Central memory CD8-positive, alpha-beta T cell (primary cell): ENCODE measurements at regions not wholly inside any gene's neighbourhood (a gene's known extent, or its start where the extent isn't known, plus 50 kb on each side); places are given as distances from the start of the nearest gene placed in this dataset.
"Not testable (repeated sequence)": the region's sequence is repeated elsewhere in the genome, so short reads cannot be mapped to it uniquely, and the experiment has no call there.

Source experiments
- ATAC-seq: fragments of 150-1000 bp; cut with Tn5 transposase; replicated peaks from 2 replicates; pipeline ENCODE4 v1.10.0; 2022; ENCODE audit warnings: mild to moderate bottlenecking, moderate FRiP score, moderate number of reproducible peaks; ENCODE audit not compliant: poor library complexity, severe bottlenecking; ENCODE audit errors: extremely low read depth
- DNase-seq, 2 donors: peaks; one replicate each; pipeline ENCODE4 v3.0.0; 2021; ENCODE audit warnings: low spot score in 2 of 2
- H3K27ac Mint-ChIP-seq: one replicate; pipeline ENCODE4 v1.8.0; 2022; ENCODE audit warnings: low read depth, mild to moderate bottlenecking, moderate library complexity, mixed read lengths
- H3K27me3 Mint-ChIP-seq: one replicate; pipeline ENCODE4 v1.8.0; 2022; ENCODE audit warnings: mixed read lengths
- H3K36me3 Mint-ChIP-seq: one replicate; pipeline ENCODE4 v1.8.0; 2022; ENCODE audit warnings: mild to moderate bottlenecking, moderate library complexity, mixed read lengths; ENCODE audit not compliant: insufficient read depth
- H3K4me1 Mint-ChIP-seq: one replicate; pipeline ENCODE4 v1.8.0; 2022; ENCODE audit warnings: mixed read lengths
- H3K4me3 Mint-ChIP-seq: one replicate; pipeline ENCODE4 v1.8.0; 2022; ENCODE audit warnings: mild to moderate bottlenecking, moderate library complexity, mixed read lengths
- H3K9me3 Mint-ChIP-seq: one replicate; pipeline ENCODE4 v1.8.0; 2022; ENCODE audit warnings: mixed read lengths

- H3K36me3 Mint-ChIP-seq, H3K4me3 Mint-ChIP-seq, H3K9me3 Mint-ChIP-seq, ATAC-seq, DNase-seq, H3K4me1 Mint-ChIP-seq, H3K27me3 Mint-ChIP-seq, H3K27ac Mint-ChIP-seq: not testable (repeated sequence)
These were observed 1500.6 kb downstream of the FOXD4L5 start for GRCh38 chr9:63784421-63784820.

DNA sequence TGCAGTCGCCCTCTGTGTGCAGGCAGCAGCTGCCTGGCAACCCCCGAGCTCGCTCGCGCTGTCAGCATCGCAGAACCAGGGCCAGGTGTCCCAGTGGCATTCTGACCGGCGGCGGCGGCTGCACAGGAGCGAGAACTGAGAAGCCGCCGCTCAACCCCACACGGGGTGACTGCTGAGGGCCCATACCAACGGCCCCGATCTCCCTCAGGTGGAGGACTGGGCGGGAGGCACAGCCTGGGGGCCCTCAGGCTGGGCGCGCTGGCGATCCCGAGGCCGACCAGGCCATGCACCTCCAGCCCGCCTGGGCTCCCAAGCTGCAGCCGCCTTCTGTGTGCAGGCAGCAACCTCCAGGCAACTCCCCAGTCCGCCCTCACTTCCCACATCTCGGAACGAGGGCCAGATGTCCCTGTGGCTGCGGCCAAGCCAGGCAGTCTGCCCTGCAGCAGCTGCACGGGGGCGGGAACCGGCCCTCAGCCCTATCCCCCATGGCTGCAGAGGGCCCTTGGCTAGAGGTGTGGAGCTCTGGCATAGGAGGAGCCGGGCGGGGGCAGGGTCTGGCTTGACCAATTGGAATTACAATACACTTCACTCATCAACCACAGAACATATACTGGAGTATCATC, 1503.1 kb downstream of the FOXD4L5 start:
- H3K4me1 Mint-ChIP-seq, H3K4me3 Mint-ChIP-seq, H3K9me3 Mint-ChIP-seq, H3K36me3 Mint-ChIP-seq, H3K27me3 Mint-ChIP-seq, ATAC-seq, DNase-seq, H3K27ac Mint-ChIP-seq: not testable (repeated sequence)

DNA sequence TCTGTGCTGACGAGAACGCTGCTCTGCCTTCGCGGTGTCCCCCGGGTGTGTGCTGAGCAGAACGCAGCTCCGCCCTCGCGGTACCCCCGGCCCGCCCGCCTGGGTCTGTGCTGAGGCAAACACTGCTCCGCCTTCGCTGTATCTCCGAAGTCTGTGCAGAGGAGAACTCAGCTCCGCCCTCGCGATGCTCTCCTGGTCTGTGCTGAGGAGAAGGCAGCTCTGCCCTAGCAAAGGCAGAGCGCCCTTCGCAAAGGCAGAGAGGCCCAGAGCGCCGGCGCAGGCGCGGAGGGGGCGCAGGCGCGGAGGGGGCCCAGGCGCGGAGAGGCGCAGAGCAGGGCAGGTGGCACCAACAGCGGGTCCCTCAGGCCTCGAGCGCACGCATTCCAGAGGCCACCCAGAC, 1503.6 kb downstream of the FOXD4L5 start:
- not testable (repeated sequence) for DNase-seq, H3K27me3 Mint-ChIP-seq, H3K27ac Mint-ChIP-seq, H3K9me3 Mint-ChIP-seq, H3K36me3 Mint-ChIP-seq, H3K4me1 Mint-ChIP-seq, H3K4me3 Mint-ChIP-seq
- ATAC-seq, result peak; percentile 97

DNA sequence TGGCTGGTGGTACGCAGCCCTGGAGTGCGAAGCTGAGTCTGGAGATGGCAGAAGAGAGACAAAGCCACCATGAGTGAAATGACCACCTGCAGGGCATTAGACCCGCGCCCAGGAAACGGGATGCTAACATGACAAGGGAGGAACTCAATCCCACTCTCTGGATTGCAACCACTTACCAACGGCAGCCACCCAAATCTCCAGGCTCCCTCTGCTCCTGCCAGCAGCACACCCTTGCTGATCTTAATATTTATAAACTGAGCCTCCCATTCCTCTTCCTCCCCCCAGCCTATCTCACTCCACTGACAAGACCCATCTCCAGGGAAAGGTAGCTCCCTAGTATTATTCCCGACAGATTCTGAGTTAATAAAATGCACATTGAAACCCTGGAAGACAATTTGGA, 1508.8 kb downstream of the FOXD4L5 start:
- not testable (repeated sequence) for H3K27ac Mint-ChIP-seq, H3K4me1 Mint-ChIP-seq, H3K4me3 Mint-ChIP-seq, H3K36me3 Mint-ChIP-seq, DNase-seq, H3K9me3 Mint-ChIP-seq, H3K27me3 Mint-ChIP-seq, ATAC-seq

DNA sequence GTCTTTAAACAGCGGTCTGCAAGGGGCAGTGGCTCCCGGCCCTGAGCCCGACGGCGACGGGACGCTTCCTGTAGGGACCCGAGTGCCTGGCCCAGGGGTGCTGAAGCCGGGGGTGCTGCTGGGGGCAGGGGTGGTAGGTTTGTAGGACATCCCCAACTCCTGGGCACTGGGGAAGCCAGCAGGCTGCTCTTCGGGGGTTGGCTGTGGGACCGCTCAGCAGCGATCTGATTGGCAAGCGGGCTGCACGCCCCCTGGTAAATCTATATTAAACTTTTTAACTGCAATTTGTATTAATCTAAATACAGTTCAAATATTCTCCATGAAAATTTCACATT, 1510.0 kb downstream of the FOXD4L5 start:
- not testable (repeated sequence) for H3K4me3 Mint-ChIP-seq

GRCh38 chr9:63774369-63775091, 1510.5 kb downstream of the FOXD4L5 start:
- H3K36me3 Mint-ChIP-seq, H3K4me3 Mint-ChIP-seq, H3K4me1 Mint-ChIP-seq, H3K9me3 Mint-ChIP-seq, ATAC-seq, H3K27ac Mint-ChIP-seq, DNase-seq, H3K27me3 Mint-ChIP-seq: not testable (repeated sequence)

More for the DNA sequence above, 1510.0 kb downstream of the FOXD4L5 start:
- not testable (repeated sequence) for H3K27me3 Mint-ChIP-seq, ATAC-seq, H3K36me3 Mint-ChIP-seq, H3K27ac Mint-ChIP-seq, H3K4me1 Mint-ChIP-seq, H3K9me3 Mint-ChIP-seq, DNase-seq

GRCh38 chr9:63762230-63762629, 1522.8 kb downstream of the FOXD4L5 start:
- not testable (repeated sequence) for H3K4me3 Mint-ChIP-seq, H3K27ac Mint-ChIP-seq, H3K27me3 Mint-ChIP-seq, H3K36me3 Mint-ChIP-seq, H3K9me3 Mint-ChIP-seq, ATAC-seq, H3K4me1 Mint-ChIP-seq, DNase-seq

- not testable (repeated sequence) for H3K27me3 Mint-ChIP-seq, H3K9me3 Mint-ChIP-seq, H3K4me1 Mint-ChIP-seq, H3K4me3 Mint-ChIP-seq, ATAC-seq, DNase-seq, H3K27ac Mint-ChIP-seq, H3K36me3 Mint-ChIP-seq
These were observed 1556.0 kb downstream of the FOXD4L5 start for GRCh38 chr9:63729021-63729420.

DNA sequence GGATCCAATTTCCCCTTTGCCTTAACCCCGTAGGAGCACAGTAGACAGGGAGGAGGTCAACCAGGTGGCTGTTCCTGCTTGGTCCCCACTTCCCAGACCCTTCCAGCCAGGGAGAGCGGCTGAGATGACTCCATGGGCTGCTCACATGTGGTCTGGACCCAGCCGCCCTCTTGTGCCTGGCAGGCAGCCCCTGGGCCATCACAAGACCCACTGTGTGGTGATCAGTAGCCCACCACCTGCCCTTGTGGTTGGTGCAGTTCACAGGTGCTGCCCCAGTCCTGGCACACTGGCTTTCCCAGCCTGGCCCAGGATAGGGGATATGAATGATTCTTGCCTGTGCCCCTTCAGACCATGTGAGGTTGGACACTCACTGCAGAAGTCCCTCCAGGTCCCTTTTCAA, 1556.7 kb downstream of the FOXD4L5 start:
- no peaks in the 10 kb centered on the region for H3K4me1 Mint-ChIP-seq
- no peak for DNase-seq
- no peaks in the 10 kb centered on the region for H3K36me3 Mint-ChIP-seq
- no peak overlapping the region for H3K4me3 Mint-ChIP-seq
- ATAC-seq, result no peak
- H3K27me3 Mint-ChIP-seq, result no peaks in the 10 kb centered on the region
- H3K27ac Mint-ChIP-seq, result no peak overlapping the region
- H3K9me3 Mint-ChIP-seq, result no peaks in the 10 kb centered on the region

DNA sequence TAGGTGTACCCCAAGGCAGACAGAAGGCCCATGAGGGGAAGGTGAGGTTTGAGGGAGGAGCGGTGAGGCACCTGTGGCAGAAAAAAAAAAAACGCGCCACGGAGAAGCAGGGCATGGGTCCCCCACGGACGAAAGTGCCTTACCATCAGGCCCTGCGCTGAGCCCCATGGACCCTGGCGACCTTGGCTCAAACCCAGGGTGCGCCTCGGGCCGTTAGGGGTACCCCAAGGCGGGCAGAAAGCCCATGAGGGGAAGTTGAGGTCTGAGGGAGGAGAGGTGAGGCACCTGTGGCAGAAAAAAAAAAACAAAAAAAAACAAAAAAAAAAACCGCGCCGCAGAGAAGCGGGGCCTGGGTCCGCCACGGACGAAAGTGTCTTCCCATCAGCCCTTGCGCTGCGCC, 1576.7 kb downstream of the FOXD4L5 start:
- H3K9me3 Mint-ChIP-seq, DNase-seq: not testable (repeated sequence)

GRCh38 chr9:63704456-63704855, 1580.6 kb downstream of the FOXD4L5 start:
- not testable (repeated sequence) for ATAC-seq, H3K4me3 Mint-ChIP-seq, H3K36me3 Mint-ChIP-seq, H3K27ac Mint-ChIP-seq, H3K27me3 Mint-ChIP-seq, DNase-seq, H3K9me3 Mint-ChIP-seq, H3K4me1 Mint-ChIP-seq

More for the DNA sequence above, 1576.7 kb downstream of the FOXD4L5 start:
- H3K4me1 Mint-ChIP-seq, H3K27me3 Mint-ChIP-seq, H3K27ac Mint-ChIP-seq, ATAC-seq, H3K36me3 Mint-ChIP-seq, H3K4me3 Mint-ChIP-seq: not testable (repeated sequence)

- not testable (repeated sequence) for H3K36me3 Mint-ChIP-seq, H3K27me3 Mint-ChIP-seq, H3K9me3 Mint-ChIP-seq, H3K4me1 Mint-ChIP-seq, ATAC-seq, H3K4me3 Mint-ChIP-seq, DNase-seq, H3K27ac Mint-ChIP-seq
These were observed 1581.3 kb downstream of the FOXD4L5 start for GRCh38 chr9:63703670-63704069.

DNA sequence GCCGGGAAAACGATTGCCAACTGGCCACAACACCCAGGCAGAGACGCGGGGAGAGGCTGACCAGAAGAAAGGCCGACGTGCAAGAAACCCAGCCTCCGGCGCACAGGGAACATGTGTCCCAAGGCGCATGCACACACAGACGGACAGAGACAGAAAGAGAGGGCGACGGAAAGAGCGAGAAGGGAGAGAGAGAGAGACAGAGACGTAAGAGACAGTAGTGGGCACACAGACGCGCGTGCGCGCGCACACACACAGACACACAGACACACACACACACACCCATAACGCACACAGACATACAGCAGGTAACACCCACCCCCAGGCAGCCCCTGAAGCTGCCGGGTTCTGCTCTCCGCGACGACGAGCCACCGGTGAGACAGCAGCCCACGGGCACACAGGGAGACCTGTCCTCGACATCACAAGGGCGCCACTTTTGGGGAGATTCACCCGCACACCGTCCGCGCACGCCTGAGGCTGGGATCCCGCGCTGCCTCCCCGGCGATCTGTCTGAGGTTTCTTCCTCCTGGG, 1581.8 kb downstream of the FOXD4L5 start:
- not testable (repeated sequence) for H3K4me1 Mint-ChIP-seq, DNase-seq, ATAC-seq, H3K9me3 Mint-ChIP-seq, H3K27me3 Mint-ChIP-seq, H3K27ac Mint-ChIP-seq, H3K4me3 Mint-ChIP-seq, H3K36me3 Mint-ChIP-seq
